ENCODE measurements at regions not wholly inside any gene's neighbourhood (a gene's known extent, or its start where the extent isn't known, plus 50 kb on each side); places are given as distances from the start of the nearest gene placed in this dataset.

DNA sequence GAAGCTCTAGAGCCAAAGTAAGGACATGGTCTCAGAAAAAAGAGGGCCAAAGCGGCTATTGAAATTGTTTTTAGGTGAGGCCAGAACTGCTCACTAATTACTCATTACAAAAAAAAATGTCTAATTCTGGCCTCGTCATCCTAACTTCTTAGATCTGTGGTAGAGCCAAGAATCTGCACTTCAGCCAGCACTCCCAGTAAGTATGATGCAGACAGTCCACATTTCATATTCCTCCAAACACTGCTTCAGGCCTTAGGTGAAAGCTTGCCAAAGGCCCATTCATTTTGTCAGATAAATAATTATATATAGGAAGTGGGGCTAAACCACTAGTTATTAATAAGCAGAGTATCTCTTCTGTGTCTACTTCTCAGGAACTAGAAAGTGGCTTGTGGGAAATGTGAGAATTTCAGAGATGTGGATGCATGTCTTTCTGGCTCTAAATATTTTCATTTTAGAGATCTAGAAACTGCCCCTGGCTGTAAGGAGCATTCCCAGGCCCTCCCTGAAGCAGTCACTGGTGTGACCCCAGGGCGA, 554.0 kb downstream of the TLE4 start:
- no peak for DNase-seq (ENCODE audit: low spot score)
- TF ChIP-seq, protein P1, sequence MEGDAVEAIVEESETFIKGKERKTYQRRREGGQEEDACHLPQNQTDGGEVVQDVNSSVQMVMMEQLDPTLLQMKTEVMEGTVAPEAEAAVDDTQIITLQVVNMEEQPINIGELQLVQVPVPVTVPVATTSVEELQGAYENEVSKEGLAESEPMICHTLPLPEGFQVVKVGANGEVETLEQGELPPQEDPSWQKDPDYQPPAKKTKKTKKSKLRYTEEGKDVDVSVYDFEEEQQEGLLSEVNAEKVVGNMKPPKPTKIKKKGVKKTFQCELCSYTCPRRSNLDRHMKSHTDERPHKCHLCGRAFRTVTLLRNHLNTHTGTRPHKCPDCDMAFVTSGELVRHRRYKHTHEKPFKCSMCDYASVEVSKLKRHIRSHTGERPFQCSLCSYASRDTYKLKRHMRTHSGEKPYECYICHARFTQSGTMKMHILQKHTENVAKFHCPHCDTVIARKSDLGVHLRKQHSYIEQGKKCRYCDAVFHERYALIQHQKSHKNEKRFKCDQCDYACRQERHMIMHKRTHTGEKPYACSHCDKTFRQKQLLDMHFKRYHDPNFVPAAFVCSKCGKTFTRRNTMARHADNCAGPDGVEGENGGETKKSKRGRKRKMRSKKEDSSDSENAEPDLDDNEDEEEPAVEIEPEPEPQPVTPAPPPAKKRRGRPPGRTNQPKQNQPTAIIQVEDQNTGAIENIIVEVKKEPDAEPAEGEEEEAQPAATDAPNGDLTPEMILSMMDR (IDR thresholded peaks at IDR 0.05; ENCODE audit: extremely low read depth, missing control alignments) = no peak

DNA sequence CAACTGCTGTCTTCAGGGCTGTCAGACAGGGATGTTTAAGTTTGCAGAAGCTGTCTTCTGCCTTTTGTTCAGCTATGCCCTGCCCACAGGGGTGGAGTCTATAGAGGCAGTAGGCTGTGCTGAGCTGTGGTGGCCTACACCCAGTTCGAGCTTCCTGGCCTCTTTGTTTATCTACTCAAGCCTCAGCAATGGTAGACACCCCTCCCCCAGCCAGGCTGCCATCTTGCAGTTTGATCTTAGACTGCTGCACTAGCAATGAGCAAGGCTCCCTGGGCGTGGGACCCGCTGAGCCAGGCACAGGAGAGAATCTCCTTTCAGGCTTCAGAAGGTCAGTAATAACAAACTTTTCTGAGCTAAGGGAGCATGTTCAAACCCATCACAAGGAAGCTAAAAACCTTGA, 545.3 kb downstream of the TLE4 start:
- no peak for DNase-seq (ENCODE audit: low spot score)
- TF ChIP-seq, protein P1 (IDR thresholded peaks at IDR 0.05; ENCODE audit: extremely low read depth, missing control alignments) = no peak

DNA sequence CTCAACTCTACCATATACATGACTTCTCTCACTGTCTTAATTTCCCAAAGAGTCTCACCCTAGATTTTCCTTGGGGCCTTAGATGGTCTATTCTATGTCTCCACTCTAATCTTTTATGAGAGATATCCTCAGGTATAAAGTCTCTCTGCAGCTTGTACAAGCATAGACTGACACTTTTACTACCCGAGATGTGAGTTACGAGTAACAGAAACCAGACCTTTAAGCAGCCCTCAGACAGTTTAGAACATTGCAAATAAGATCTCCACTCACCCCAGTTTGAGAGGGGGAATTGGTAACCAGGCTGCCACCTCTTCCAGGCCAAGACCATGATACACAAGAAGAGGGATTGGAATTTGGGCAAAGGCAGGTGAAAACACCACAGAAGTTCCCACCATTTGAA, 542.5 kb downstream of the TLE4 start:
- no peak for DNase-seq (ENCODE audit: low spot score)
- TF ChIP-seq, protein P1 (IDR thresholded peaks at IDR 0.05; ENCODE audit: extremely low read depth, missing control alignments) = no peak

DNA sequence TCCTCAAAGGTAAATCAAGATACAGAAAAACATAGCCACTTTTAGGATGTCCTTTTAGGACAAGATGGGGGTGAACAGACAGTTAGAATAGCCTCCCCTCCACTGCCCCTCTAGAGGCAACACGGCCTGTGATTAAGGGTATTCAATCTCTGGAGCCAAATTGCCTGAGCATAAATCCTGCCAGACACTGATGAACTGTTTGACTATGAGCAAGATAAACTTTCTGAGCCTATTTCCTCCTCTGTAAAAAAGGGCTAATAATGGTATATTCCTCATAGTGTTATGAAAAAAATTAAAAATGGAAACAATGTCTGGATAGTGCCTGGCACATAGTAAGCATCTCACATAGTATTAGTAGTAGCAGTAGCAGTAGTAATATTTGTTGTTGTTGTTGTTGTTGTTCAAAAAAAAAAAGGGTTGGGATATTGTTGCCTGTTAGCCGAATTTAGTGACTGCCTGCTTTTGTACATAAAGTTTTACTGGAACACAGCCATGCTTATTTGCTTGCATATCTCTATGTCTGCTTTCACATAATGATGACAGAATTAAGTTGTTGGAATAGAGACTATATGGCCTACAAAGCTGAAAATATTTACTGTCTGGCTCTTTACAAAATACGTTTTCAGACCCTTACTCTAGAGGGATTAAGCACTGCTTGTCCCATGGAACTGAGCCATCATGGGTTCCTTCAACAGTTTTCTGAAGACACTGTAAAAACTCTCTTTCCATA, 536.3 kb downstream of the TLE4 start:
- DNase-seq (ENCODE audit: low spot score) = no peak
- TF ChIP-seq, protein P1 (IDR thresholded peaks at IDR 0.05; ENCODE audit: extremely low read depth, missing control alignments) = no peak

DNA sequence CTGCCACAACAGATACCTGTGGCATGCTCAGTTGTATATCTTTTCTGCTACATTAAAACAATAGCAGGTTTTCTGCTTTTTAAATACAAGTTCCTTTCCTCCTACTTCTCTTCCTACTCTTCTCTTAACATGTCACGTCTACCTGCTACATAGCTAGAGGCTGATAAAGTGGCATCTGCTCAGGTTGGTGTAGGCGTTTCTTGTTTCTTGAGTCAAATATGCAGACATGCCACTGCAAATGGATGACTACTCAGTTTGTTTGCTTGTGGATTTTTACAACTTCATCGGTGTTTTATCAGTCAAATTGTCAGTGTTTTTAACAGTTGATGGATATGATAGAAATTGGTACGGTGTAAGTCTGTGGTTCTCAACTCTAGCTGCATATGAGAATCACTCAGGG, 525.7 kb downstream of the TLE4 start:
- DNase-seq (ENCODE audit: low spot score) = no peak
- TF ChIP-seq, protein P1 (IDR thresholded peaks at IDR 0.05; ENCODE audit: extremely low read depth, missing control alignments) = no peak

DNA sequence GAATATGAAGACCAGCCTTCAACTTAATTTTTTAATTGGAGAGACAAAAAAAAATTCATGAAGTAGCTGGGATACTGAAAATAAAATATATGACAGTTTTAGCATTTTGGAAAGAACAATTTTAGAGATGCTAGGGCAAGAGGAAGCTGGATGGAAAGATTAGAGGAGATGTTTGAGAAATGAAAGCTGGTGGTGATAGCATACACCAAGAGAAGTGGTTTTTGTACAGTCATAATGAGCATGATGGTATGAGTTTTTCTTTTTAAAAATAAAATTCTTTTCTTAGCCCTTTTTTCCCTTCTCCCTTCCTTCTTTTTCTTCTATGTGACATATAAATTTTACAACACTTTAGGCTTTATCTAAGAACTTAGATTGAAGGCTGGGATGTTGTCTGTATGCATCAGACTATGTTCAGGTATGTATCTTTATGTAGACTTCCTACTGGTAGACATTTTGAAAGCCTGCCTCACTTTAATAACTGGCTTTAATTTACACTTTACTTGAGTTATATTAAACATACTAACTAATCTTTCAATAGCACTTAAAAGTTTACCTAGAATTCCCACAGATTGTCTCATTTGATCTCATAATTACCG, 522.5 kb downstream of the TLE4 start:
- TF ChIP-seq, protein P1 (IDR thresholded peaks at IDR 0.05; ENCODE audit: extremely low read depth, missing control alignments) = no peak
- no peak for DNase-seq (ENCODE audit: low spot score)

DNA sequence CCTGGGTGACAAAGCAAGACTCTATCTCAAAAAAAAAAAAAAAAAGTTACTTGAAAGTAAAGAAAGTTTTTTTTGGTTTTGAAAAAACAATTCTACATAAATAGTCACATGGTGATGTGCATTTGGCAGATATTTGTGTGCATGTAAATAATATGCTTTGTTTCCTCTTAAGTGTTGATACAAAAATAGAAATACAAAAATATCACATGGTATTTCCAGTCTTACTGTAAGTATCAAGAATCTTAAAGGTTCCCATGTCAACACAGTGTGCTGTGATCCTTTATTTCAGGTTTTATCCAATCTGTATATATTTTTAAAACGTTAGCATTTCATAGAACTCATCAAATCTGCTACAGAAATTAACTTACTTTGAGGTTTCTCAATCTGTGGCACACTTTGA, 521.9 kb downstream of the TLE4 start:
- DNase-seq (ENCODE audit: low spot score) = no peak
- TF ChIP-seq, protein P1 (IDR thresholded peaks at IDR 0.05; ENCODE audit: extremely low read depth, missing control alignments) = no peak
